Activated gamma-delta T cell treated with Interleukin-2 at 50 U/mL for 16 hours (primary cell): ENCODE measurements at regions not wholly inside any gene's neighbourhood (a gene's known extent, or its start where the extent isn't known, plus 50 kb on each side); places are given as distances from the start of the nearest gene placed in this dataset.

Experiments
- DNase-seq: peaks from one replicate; pipeline ENCODE4 v3.0.0-alpha.2; 2020

GRCh38 chr16:86459266-86459665 lies 51.1 kb upstream of the FOXF1 start:
- DNase-seq = no peak
